HepG2 (cell line): ENCODE measurements at regions not wholly inside any gene's neighbourhood (a gene's known extent, or its start where the extent isn't known, plus 50 kb on each side); places are given as distances from the start of the nearest gene placed in this dataset.

Experiments
- ATAC-seq: fragments of 200-7000 bp; cut with Tn5 transposase; 3 replicates; pipeline ENCODE4 v1.9.1; 2020; ENCODE audit warnings: mild to moderate bottlenecking, moderate library complexity
- BruUV-seq: library from RNA; stranded (reverse); fragments of 400-500 nt; replicated peaks from 2 replicates; lab custom pipeline; 2021; lab: Mats Ljungman, UMichigan
- CTCF ChIA-PET: fragments of 300-600 bp; formaldehyde crosslinking; extraction: SDS; loops from one replicate; lab custom pipeline; 2021; ENCODE audit warnings: low total read pairs, inconsistent platforms, low intra/inter-chr PET ratio; lab: Yijun Ruan, JAX
- POLR2A ChIA-PET: fragments of 350-600 bp; sonication (Branson Sonifier 250); formaldehyde crosslinking; loops from one replicate; lab custom pipeline; 2020; ENCODE audit warnings: antibody characterized with exemption, inconsistent platforms; lab: Yijun Ruan, JAX
- DNase-seq: peaks from one replicate; pipeline ENCODE4 v3.0.0-alpha.2; 2015; ENCODE audit warnings: low spot score
- FAIRE-seq: peaks from 3 replicates; lab custom pipeline; 2011; peaks lifted over from hg19 to GRCh38; lab: Jason Lieb, UNC
- H2AFZ ChIP-seq: one replicate; pipeline ENCODE4 v1.6.1; 2011; ENCODE audit warnings: low read length, inconsistent platforms
- H3K27ac ChIP-seq: fragments of 300-600 bp; 3 replicates; pipeline ENCODE4 v1.8.0; 2011; ENCODE audit warnings: mixed run types, mild to moderate bottlenecking, mixed read lengths, low read length, inconsistent platforms; ENCODE audit not compliant: insufficient read depth; ENCODE audit errors: extremely low read length
- H3K27me3 ChIP-seq, 2 experiments: fragments of 200-600 bp in 1 of 2; 2 replicates in 1 of 2; 3 replicates in 1 of 2; pipeline versions ENCODE4 v1.6.0 to v1.8.0; 2011; ENCODE audit warnings: low read length in 2 of 2, mild to moderate bottlenecking in 2 of 2, moderate library complexity in 2 of 2, inconsistent platforms in 1 of 2; ENCODE audit not compliant: insufficient read depth in 2 of 2, control insufficient read depth in 1 of 2
- H3K36me3 ChIP-seq, 2 experiments: fragments of 200-600 bp in 1 of 2; replicated peaks in 1 of 2; 2 replicates in 1 of 2; 3 replicates in 1 of 2; pipeline versions ENCODE4 v1.5.1 to v1.8.0; 2011; ENCODE audit warnings: low read length in 2 of 2, inconsistent platforms in 1 of 2; ENCODE audit not compliant: insufficient read depth in 2 of 2, control insufficient read depth in 1 of 2
- H3K4me1 ChIP-seq: 2 replicates; pipeline ENCODE4 v1.5.1; 2012; ENCODE audit warnings: low read length, inconsistent platforms; ENCODE audit not compliant: insufficient read depth
- H3K4me2 ChIP-seq: 2 replicates; pipeline ENCODE4 v1.6.0; 2011; ENCODE audit warnings: low read depth, low read length, inconsistent platforms
- H3K4me3 ChIP-seq, 3 experiments: fragments of 200-600 bp in 1 of 3; sonication (generic), shearing (Covaris generic) in 1 of 3; replicated peaks in 1 of 3; 2 replicates each; pipeline ENCODE4 v1.5.1; 2011 to 2016; ENCODE audit warnings: low read length in 3 of 3, inconsistent platforms in 2 of 3, low read depth in 2 of 3, mild to moderate bottlenecking in 2 of 3, control low read depth in 1 of 3, mixed read lengths in 1 of 3; ENCODE audit not compliant: insufficient read depth in 1 of 3
- H3K79me2 ChIP-seq: one replicate; pipeline ENCODE4 v1.6.1; 2011; ENCODE audit warnings: low read length, inconsistent platforms; ENCODE audit not compliant: insufficient read depth
- H3K9ac ChIP-seq: 2 replicates; pipeline ENCODE4 v1.6.0; 2011; ENCODE audit warnings: mild to moderate bottlenecking, low read depth, low read length, inconsistent platforms; ENCODE audit not compliant: insufficient read depth
- H3K9me3 ChIP-seq: 2 replicates; pipeline ENCODE4 v1.5.1; 2012; ENCODE audit warnings: mild to moderate bottlenecking, low read length
- H4K20me1 ChIP-seq: 2 replicates; pipeline ENCODE4 v1.6.0; 2011; ENCODE audit warnings: inconsistent platforms, mild to moderate bottlenecking, low read length, moderate library complexity; ENCODE audit not compliant: insufficient read depth
- EHMT2 ChIP-seq: fragments of 200-600 bp; sonication (generic); IDR thresholded peaks from 2 replicates; pipeline ENCODE4 v1.7.0; 2017; ENCODE audit warnings: antibody characterized with exemption, low read depth, low read length, borderline replicate concordance
- EP300 ChIP-seq, 3 experiments: sonication (generic) in 1 of 3; formaldehyde crosslinking in 1 of 3; IDR thresholded peaks; 2 replicates each; pipeline versions ENCODE4 v1.5.1 to v1.6.1; 2011 to 2020; ENCODE audit warnings: low read depth in 2 of 3, low read length in 2 of 3, borderline replicate concordance in 1 of 3, improper control_type of control experiment in 1 of 3, mild to moderate bottlenecking in 1 of 3, missing genetic modification reagents in 1 of 3, moderate library complexity in 1 of 3
- FOSL2 ChIP-seq: sonication (generic); formaldehyde crosslinking; IDR thresholded peaks from 2 replicates; pipeline ENCODE4 v1.4.0; 2020; ENCODE audit warnings: missing genetic modification reagents
- FOXA3 ChIP-seq: IDR thresholded peaks from 2 replicates; pipeline ENCODE4 v1.6.1; 2016; ENCODE audit warnings: missing genetic modification reagents, missing compliant biosample characterization
- JUNB ChIP-seq: sonication (generic); formaldehyde crosslinking; IDR thresholded peaks from 2 replicates; pipeline ENCODE4 v1.8.0; 2022; ENCODE audit warnings: missing genetic modification reagents, mild to moderate bottlenecking, borderline replicate concordance
- JUND ChIP-seq: sonication (generic); formaldehyde crosslinking; IDR thresholded peaks from 2 replicates; pipeline ENCODE4 v1.8.0; 2022; ENCODE audit warnings: mild to moderate bottlenecking, missing genetic modification reagents
- NFE2 ChIP-seq: sonication (generic); formaldehyde crosslinking; IDR thresholded peaks from 2 replicates; pipeline ENCODE4 v1.4.0; 2020; ENCODE audit warnings: missing genetic modification reagents
- RBM22 ChIP-seq: fragments of 200-400 bp; formaldehyde crosslinking; optimal IDR thresholded peaks from 2 replicates; pipeline ENCODE3; 2017; ENCODE audit warnings: mild to moderate bottlenecking, low read length, moderate library complexity
- SKI ChIP-seq: fragments of 450-650 bp; IDR thresholded peaks from one replicate; pipeline ENCODE4 v1.6.1; 2018; ENCODE audit warnings: mild to moderate bottlenecking; ENCODE audit not compliant: partially characterized antibody
- SMAD3 ChIP-seq: sonication (generic); formaldehyde crosslinking; IDR thresholded peaks from 2 replicates; pipeline ENCODE4 v1.4.0; 2020; ENCODE audit warnings: missing genetic modification reagents
- SMARCC2 ChIP-seq: fragments of 450-650 bp; IDR thresholded peaks from 2 replicates; pipeline ENCODE4 v1.6.1; 2017; ENCODE audit warnings: antibody characterized with exemption, mild to moderate bottlenecking
- SOX5 ChIP-seq: IDR thresholded peaks from 2 replicates; pipeline ENCODE4 v1.6.1; 2016; ENCODE audit warnings: borderline replicate concordance
- TBP ChIP-seq: sonication (generic); formaldehyde crosslinking; IDR thresholded peaks from 2 replicates; pipeline ENCODE4 v1.5.0; 2020; ENCODE audit warnings: missing genetic modification reagents
- THYN1 ChIP-seq: sonication (generic); formaldehyde crosslinking; IDR thresholded peaks from 2 replicates; pipeline ENCODE4 v1.8.1; 2023; ENCODE audit warnings: low read depth, mild to moderate bottlenecking, moderate library complexity, missing genetic modification reagents, borderline replicate concordance
- ZNF431 ChIP-seq: sonication (generic); formaldehyde crosslinking; IDR thresholded peaks from 2 replicates; pipeline ENCODE4 v1.9.0; 2022; ENCODE audit warnings: missing genetic modification reagents, low read depth, mild to moderate bottlenecking, borderline replicate concordance
- ZNF451 ChIP-seq: sonication (generic); formaldehyde crosslinking; IDR thresholded peaks from 2 replicates; pipeline ENCODE4 v1.5.0; 2020; ENCODE audit warnings: mild to moderate bottlenecking, missing genetic modification reagents
- ZNF790 ChIP-seq: sonication (generic); formaldehyde crosslinking; IDR thresholded peaks from 2 replicates; pipeline ENCODE4 v1.8.0; 2022; ENCODE audit warnings: missing genetic modification reagents, mild to moderate bottlenecking, borderline replicate concordance
- ZSCAN30 ChIP-seq: sonication (generic); formaldehyde crosslinking; IDR thresholded peaks from 2 replicates; pipeline ENCODE4 v1.5.0; 2020; ENCODE audit warnings: mild to moderate bottlenecking, missing genetic modification reagents
- WGBS: methylation state at CpG from one replicate; pipeline ENCODE4 v1.1.6; 2017; ENCODE audit warnings: low lambda C conversion rate; 5-methylcytosine and 5-hydroxymethylcytosine counted together
- in situ Hi-C: cut with HindIII; loops from 2 replicates; pipeline ENCODE4 v1.10.0; 2017; ENCODE audit warnings: low pct_unique_long_range_greater_than_20kb; ENCODE audit not compliant: extremely low pct_ligation_motif_present
- intact Hi-C: fragments of 100-400 bp; cut with micrococcal nuclease; formaldehyde crosslinking; loops from one replicate; pipeline ENCODE4 v1.10.0; 2022; ENCODE audit not compliant: unreplicated experiment
- TF ChIP-seq, protein P1 (sequence below): sonication (generic); formaldehyde crosslinking; IDR thresholded peaks from 2 replicates; pipeline ENCODE4 v1.4.0; 2020; ENCODE audit warnings: missing genetic modification reagents
- TF ChIP-seq, protein P2 (sequence below): sonication (generic); formaldehyde crosslinking; IDR thresholded peaks from 2 replicates; pipeline ENCODE4 v1.8.1; 2023; ENCODE audit warnings: mild to moderate bottlenecking, moderate library complexity, missing genetic modification reagents

DNA sequence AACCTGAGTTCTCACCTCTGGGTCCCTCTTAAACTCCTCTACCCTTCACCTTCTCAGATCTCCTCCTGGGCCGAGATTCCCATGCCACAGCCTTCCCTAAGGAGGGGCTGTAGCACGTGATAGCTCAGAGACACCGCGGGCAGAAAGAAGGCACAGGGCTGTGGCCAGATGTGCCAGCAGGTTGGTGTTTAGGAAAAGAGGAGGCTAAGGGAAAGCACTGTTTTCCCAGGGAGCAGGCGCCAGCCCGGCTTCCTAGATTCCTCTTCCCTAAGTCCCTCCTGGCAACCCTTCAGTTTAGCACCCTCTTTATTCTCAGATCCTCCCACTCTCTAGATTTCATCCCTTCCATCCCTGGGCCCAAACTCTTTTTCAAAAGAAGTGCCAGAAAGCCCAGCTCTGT, 59.4 kb upstream of the CCNG1 start (continued):
- TF ChIP-seq NFE2 (CRISPR knock-in tag) (no peak), ZNF431 (CRISPR knock-in tag) (no peak), ZNF451 (CRISPR knock-in tag) (no peak), SMAD3 (CRISPR knock-in tag) (no peak), TBP (CRISPR knock-in tag) (no peak), ZNF790 (CRISPR knock-in tag) (no peak), RBM22 (no peak)
- TF ChIP-seq, all 625 proteins: peak for 0

DNA sequence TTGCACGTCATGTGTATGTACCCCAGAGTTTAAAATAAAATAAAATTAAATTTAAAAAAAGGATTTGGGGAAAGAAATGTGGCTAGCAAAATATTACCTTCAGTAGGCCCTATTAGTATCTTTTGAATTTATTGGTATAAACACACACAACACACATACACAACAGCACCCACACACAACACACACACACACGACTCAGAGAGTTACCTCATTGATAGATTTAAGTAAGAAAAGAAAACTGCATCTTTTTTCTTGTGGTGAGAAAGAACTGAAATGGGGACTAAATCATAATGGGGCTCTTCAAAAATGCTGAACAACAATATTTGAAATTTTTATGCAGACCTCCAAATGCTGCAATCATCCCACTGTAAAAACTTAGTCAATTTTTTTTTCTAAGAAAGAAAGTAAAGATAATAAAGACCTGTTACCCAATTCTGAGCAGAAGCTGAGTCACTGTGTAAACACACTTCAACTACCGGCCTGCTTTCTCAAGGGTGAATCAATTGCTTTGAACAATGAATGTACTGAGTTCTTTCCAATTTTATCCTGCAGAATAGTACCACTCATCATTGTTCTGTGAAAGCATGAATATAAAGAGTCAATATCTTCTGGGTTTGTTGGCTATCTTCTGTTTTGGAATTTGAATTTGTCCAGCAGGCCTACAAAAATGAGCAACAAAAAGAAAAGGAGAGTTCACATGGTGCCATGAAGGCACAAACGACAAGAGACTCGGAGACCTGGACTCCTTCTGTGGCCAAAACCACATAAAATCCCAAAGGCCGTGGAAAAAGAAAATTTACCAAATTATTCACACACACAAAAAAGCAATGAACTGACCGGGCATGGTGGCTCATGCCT, 57.9 kb upstream of the CCNG1 start:
- H3K4me3 ChIP-seq = no peak overlapping the region
- ChIA-PET CTCF (no interaction called here), POLR2A (no interaction called here)
- no peaks in the 10 kb centered on the region for H3K79me2 ChIP-seq
- FAIRE-seq (no peak), ATAC-seq (peak; percentile 57; the same call in 2 of the 3 replicates), DNase-seq (peak; percentile 44)
- in situ Hi-C loops (no loop called here), intact Hi-C loops (no loop called here)
- H3K4me1 ChIP-seq = peaks cover 10% of the 10 kb centered on the region
- H3K4me2 ChIP-seq = no peak overlapping the region
- WGBS = 34% methylated on average over 7 of the region's 7 CpGs
- BruUV-seq = no TSS peak
- H4K20me1 ChIP-seq = no peaks in the 10 kb centered on the region
- no peaks in the 10 kb centered on the region for H3K36me3 ChIP-seq
- H2AFZ ChIP-seq = no peak overlapping the region
- H3K27me3 ChIP-seq = no peaks in the 10 kb centered on the region
- no peak overlapping the region for H3K27ac ChIP-seq
- no peaks in the 10 kb centered on the region for H3K9me3 ChIP-seq
- H3K9ac ChIP-seq = no peak overlapping the region
- TF ChIP-seq EHMT2 = no peak
- peak; percentile 26; the same call in 1 of the 2 replicates for TF ChIP-seq JUNB (CRISPR knock-in tag)
- TF ChIP-seq FOSL2 (CRISPR knock-in tag) = peak; percentile 86
- TF ChIP-seq SOX5 = peak; percentile 54; the same call in 1 of the 2 replicates
- TF ChIP-seq ZSCAN30 (CRISPR knock-in tag) = no peak
- TF ChIP-seq JUND (CRISPR knock-in tag) = peak; percentile 58; the same call in 1 of the 2 replicates
- TF ChIP-seq, protein P1, sequence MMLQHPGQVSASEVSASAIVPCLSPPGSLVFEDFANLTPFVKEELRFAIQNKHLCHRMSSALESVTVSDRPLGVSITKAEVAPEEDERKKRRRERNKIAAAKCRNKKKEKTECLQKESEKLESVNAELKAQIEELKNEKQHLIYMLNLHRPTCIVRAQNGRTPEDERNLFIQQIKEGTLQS (CRISPR knock-in tag) = 0 out of 2 replicates have a peak, but pooled peaks have one; percentile 57
- no peak for TF ChIP-seq THYN1 (CRISPR knock-in tag)
- TF ChIP-seq SKI = no peak
- peak; percentile 85 for TF ChIP-seq FOXA3
- TF ChIP-seq, protein P2, sequence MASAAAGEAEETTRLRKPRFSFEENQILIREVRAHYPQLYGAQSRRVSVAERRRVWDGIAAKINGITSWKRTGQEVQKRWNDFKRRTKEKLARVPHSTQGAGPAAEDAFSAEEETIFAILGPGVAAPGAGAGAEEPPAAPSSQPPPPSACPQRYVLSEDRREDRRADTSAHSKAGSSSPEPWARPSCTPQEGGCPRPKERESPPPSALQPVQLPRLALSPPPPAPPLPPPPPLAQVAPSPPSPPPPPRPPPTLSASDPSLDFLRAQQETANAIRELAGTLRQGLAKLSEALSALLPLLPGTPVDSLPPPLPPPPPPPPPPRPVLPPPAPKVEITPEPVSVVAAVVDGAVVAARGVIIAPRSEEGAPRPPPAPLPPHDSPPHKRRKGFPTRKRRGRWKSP (CRISPR knock-in tag) = no peak
- peak in 1 of 2 experiments; percentile 67; a peak in 2 of 4 replicates for TF ChIP-seq EP300 (IDR thresholded peaks at IDR 0.05; ENCODE audit: low read depth in 2 of 2, low read length in 2 of 2)
- TF ChIP-seq EP300 (CRISPR knock-in tag; IDR thresholded peaks at IDR 0.05; ENCODE audit: borderline replicate concordance) = no peak
- 0 out of 2 replicates have a peak, but pooled peaks have one; percentile 42 for TF ChIP-seq SMARCC2
